ENCODE measurements at regions not wholly inside any gene's neighbourhood (a gene's known extent, or its start where the extent isn't known, plus 50 kb on each side); places are given as distances from the start of the nearest gene placed in this dataset.

GRCh38 chr1:224490549-224491537, 56.2 kb upstream of the WDR26 start:
- Histone ChIP-seq H3K4me3 (no peak overlapping the region), H3K36me3 (no peaks in the 10 kb centered on the region), H3K4me1 (no peaks in the 10 kb centered on the region), H3K9me3 (no peaks in the 10 kb centered on the region), H3K27ac (no peak overlapping the region), H3K27me3 (replicated peaks in 1 of 7) (no peaks in the 10 kb centered on the region)
- no peak for DNase-seq
- WGBS, 5 donors: 93 to 98% (median 96%) methylated on average over 7 of the region's 7 CpGs
- TF ChIP-seq POLR2AphosphoS5 (IDR thresholded peaks at IDR 0.05) (no peak), CTCF (IDR thresholded peaks at IDR 0.05 in 8 of 11, conservative IDR thresholded peaks at IDR 0.05 in 3 of 11) (no peak), POLR2A (IDR thresholded peaks at IDR 0.05) (no peak)
- intact Hi-C loops (cut with DNase I; ENCODE audit: low total_unique reads): no loop called here

GRCh38 chr1:224492015-224492414, 57.4 kb upstream of the WDR26 start:
- WGBS, 5 donors: 94 to 98% (median 96%) methylated on average over 1 of the region's 1 CpG
- no peak for DNase-seq
- no peak for TF ChIP-seq CTCF (IDR thresholded peaks at IDR 0.05 in 8 of 11, conservative IDR thresholded peaks at IDR 0.05 in 3 of 11)
- TF ChIP-seq POLR2A (IDR thresholded peaks at IDR 0.05): no peak
- no peak for TF ChIP-seq POLR2AphosphoS5 (IDR thresholded peaks at IDR 0.05)
- H3K27me3 ChIP-seq (replicated peaks in 1 of 7): no peaks in the 10 kb centered on the region
- H3K4me3 ChIP-seq: no peak overlapping the region
- no peak overlapping the region for H3K27ac ChIP-seq
- no peaks in the 10 kb centered on the region for H3K36me3 ChIP-seq
- H3K4me1 ChIP-seq: peaks cover 0 to 2% (median 0%) of the 10 kb centered on the region in 6 donors
- intact Hi-C loops (cut with DNase I; ENCODE audit: low total_unique reads): no loop called here
- H3K9me3 ChIP-seq: peaks cover 0 to 6% (median 3%) of the 10 kb centered on the region in 8 donors

- H3K9me3 ChIP-seq: peaks cover 0 to 7% (median 3%) of the 10 kb centered on the region in 8 donors
- H3K27ac ChIP-seq: no peak overlapping the region
- intact Hi-C loops (cut with DNase I; ENCODE audit: low total_unique reads): no loop called here
- no peak overlapping the region for H3K4me3 ChIP-seq
- DNase-seq: no peak
- WGBS, 5 donors: 92 to 97% (median 94%) methylated on average over 2 of the region's 2 CpGs
- no peaks in the 10 kb centered on the region for H3K36me3 ChIP-seq
- no peaks in the 10 kb centered on the region for H3K27me3 ChIP-seq (replicated peaks in 1 of 7)
- peaks cover 0 to 8% (median 3%) of the 10 kb centered on the region in 6 donors for H3K4me1 ChIP-seq
- no peak for TF ChIP-seq POLR2AphosphoS5 (IDR thresholded peaks at IDR 0.05)
- TF ChIP-seq CTCF (IDR thresholded peaks at IDR 0.05 in 8 of 11, conservative IDR thresholded peaks at IDR 0.05 in 3 of 11): no peak
- TF ChIP-seq POLR2A (IDR thresholded peaks at IDR 0.05): no peak
Observed at GRCh38 chr1:224492632-224493031, 58.0 kb upstream of the WDR26 start.

GRCh38 chr1:224493269-224493668, 58.7 kb upstream of the WDR26 start:
- intact Hi-C loops (cut with DNase I; ENCODE audit: low total_unique reads): no loop called here
- peaks cover 5 to 15% (median 10%) of the 10 kb centered on the region in 6 donors for H3K4me1 ChIP-seq
- H3K27ac ChIP-seq: no peak overlapping the region
- H3K36me3 ChIP-seq: no peaks in the 10 kb centered on the region
- peaks cover 0 to 7% (median 3%) of the 10 kb centered on the region in 8 donors for H3K9me3 ChIP-seq
- no peak overlapping the region for H3K4me3 ChIP-seq
- DNase-seq: no peak
- H3K27me3 ChIP-seq (replicated peaks in 1 of 7): no peaks in the 10 kb centered on the region
- WGBS, 5 donors: 56 to 77% (median 65%) methylated on average over 4 of the region's 4 CpGs
- no peak for TF ChIP-seq CTCF (IDR thresholded peaks at IDR 0.05 in 8 of 11, conservative IDR thresholded peaks at IDR 0.05 in 3 of 11)
- no peak for TF ChIP-seq POLR2A (IDR thresholded peaks at IDR 0.05)
- TF ChIP-seq POLR2AphosphoS5 (IDR thresholded peaks at IDR 0.05): no peak

All from spleen (tissue), 11 donors.